ENCODE measurements at regions not wholly inside any gene's neighbourhood (a gene's known extent, or its start where the extent isn't known, plus 50 kb on each side); places are given as distances from the start of the nearest gene placed in this dataset.

GRCh38 chr3:191743283-191743682 lies 282.3 kb downstream of the PYDC2 start:
- ChIA-PET CTCF (no interaction called here), POLR2A (no interaction called here)
- Histone ChIP-seq H3K4me3 (ENCODE audit: low read length) (no peak overlapping the region), H3K27me3 (ENCODE audit: control insufficient read depth in 2 of 2, insufficient read depth in 2 of 2, low read length in 2 of 2) (no peaks in the 10 kb centered on the region), H3K4me1 (ENCODE audit: control insufficient read depth in 2 of 2, insufficient read depth in 2 of 2, low read length in 2 of 2) (no peaks in the 10 kb centered on the region), H3K9me3 (ENCODE audit: control insufficient read depth in 2 of 3, low read length in 3 of 3) (peaks cover 0 to 11% (median 0%) of the 10 kb centered on the region in 3 experiments), H3K27ac (ENCODE audit: low read depth, low read length) (no peak overlapping the region), H3K36me3 (ENCODE audit: control insufficient read depth in 2 of 3, insufficient read depth in 3 of 3, low read length in 3 of 3) (no peaks in the 10 kb centered on the region)
- DNase-seq, result no peak
- ATAC-seq, result no peak
- H3K36me3 Mint-ChIP-seq, result no peaks in the 10 kb centered on the region
- H3K27me3 Mint-ChIP-seq, result no peaks in the 10 kb centered on the region
- no peak overlapping the region for H3K4me3 Mint-ChIP-seq
- intact Hi-C loops (cut with micrococcal nuclease), result no loop called here
- H3K9me3 Mint-ChIP-seq, result peaks cover 0 to 23% (median 10%) of the 10 kb centered on the region in 11 donors
- no peak overlapping the region for H3K27ac Mint-ChIP-seq
- no peaks in the 10 kb centered on the region for H3K4me1 Mint-ChIP-seq

GRCh38 chr3:191750618-191751017 lies 289.7 kb downstream of the PYDC2 start:
- no peak for DNase-seq
- CTCF ChIA-PET, result no interaction called here
- no peak overlapping the region for H3K27ac Mint-ChIP-seq

GRCh38 chr3:191753196-191753595 lies 292.2 kb downstream of the PYDC2 start:
- intact Hi-C loops (cut with micrococcal nuclease), result no loop called here
- no peak overlapping the region for H3K4me3 Mint-ChIP-seq
- DNase-seq (no peak), ATAC-seq (no peak)
- ChIA-PET POLR2A (no interaction called here), CTCF (no interaction called here)
- Histone ChIP-seq H3K4me1 (ENCODE audit: control insufficient read depth in 2 of 2, insufficient read depth in 2 of 2, low read length in 2 of 2) (no peaks in the 10 kb centered on the region), H3K4me3 (ENCODE audit: low read length) (no peak overlapping the region), H3K27ac (ENCODE audit: low read depth, low read length) (no peak overlapping the region), H3K27me3 (ENCODE audit: control insufficient read depth in 2 of 2, insufficient read depth in 2 of 2, low read length in 2 of 2) (no peaks in the 10 kb centered on the region), H3K9me3 (ENCODE audit: control insufficient read depth in 2 of 3, low read length in 3 of 3) (no peaks in the 10 kb centered on the region), H3K36me3 (ENCODE audit: control insufficient read depth in 2 of 3, insufficient read depth in 3 of 3, low read length in 3 of 3) (no peaks in the 10 kb centered on the region)
- H3K27ac Mint-ChIP-seq, result no peak overlapping the region
- H3K36me3 Mint-ChIP-seq, result no peaks in the 10 kb centered on the region
- peaks cover 0 to 12% (median 0%) of the 10 kb centered on the region in 11 donors for H3K9me3 Mint-ChIP-seq
- no peaks in the 10 kb centered on the region for H3K27me3 Mint-ChIP-seq
- no peaks in the 10 kb centered on the region for H3K4me1 Mint-ChIP-seq

More at GRCh38 chr3:191750618-191751017, 289.7 kb downstream of the PYDC2 start:
- no peaks in the 10 kb centered on the region for H3K27me3 Mint-ChIP-seq
- H3K36me3 Mint-ChIP-seq, result no peaks in the 10 kb centered on the region
- no peaks in the 10 kb centered on the region for H3K27me3 ChIP-seq (ENCODE audit: control insufficient read depth in 2 of 2, insufficient read depth in 2 of 2, low read length in 2 of 2)
- H3K4me1 Mint-ChIP-seq, result no peaks in the 10 kb centered on the region
- H3K4me3 Mint-ChIP-seq, result no peak overlapping the region
- no peaks in the 10 kb centered on the region for H3K9me3 ChIP-seq (ENCODE audit: control insufficient read depth in 2 of 3, low read length in 3 of 3)
- no peak for ATAC-seq
- H3K4me1 ChIP-seq (ENCODE audit: control insufficient read depth in 2 of 2, insufficient read depth in 2 of 2, low read length in 2 of 2), result no peaks in the 10 kb centered on the region
- intact Hi-C loops (cut with micrococcal nuclease), result no loop called here
- peaks cover 0 to 12% (median 0%) of the 10 kb centered on the region in 11 donors for H3K9me3 Mint-ChIP-seq
- H3K27ac ChIP-seq (ENCODE audit: low read depth, low read length), result no peak overlapping the region
- POLR2A ChIA-PET, result no interaction called here
- H3K36me3 ChIP-seq (ENCODE audit: control insufficient read depth in 2 of 3, insufficient read depth in 3 of 3, low read length in 3 of 3), result no peaks in the 10 kb centered on the region
- no peak overlapping the region for H3K4me3 ChIP-seq (ENCODE audit: low read length)

DNA sequence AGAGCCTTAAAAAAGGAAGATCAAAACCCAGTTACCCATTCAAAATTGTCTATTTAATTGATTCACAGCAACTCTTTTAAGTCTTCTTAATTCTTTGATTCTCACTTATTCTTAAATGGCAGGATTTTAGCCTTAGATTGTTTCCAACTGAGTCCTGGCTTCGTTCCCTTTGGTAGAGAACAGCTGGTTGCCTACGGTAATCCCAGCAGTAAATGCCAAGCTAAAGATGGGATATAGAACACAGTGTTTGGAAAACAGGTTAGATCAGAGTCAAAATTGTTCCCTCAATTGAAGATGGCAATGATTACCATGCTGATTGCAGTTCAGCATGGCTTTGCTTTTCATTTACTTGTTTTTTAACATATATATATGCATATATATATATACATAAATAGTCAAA lies 300.9 kb downstream of the PYDC2 start:
- POLR2A ChIA-PET, result no interaction called here
- H3K27me3 ChIP-seq (ENCODE audit: control insufficient read depth in 2 of 2, insufficient read depth in 2 of 2, low read length in 2 of 2), result no peaks in the 10 kb centered on the region

DNA sequence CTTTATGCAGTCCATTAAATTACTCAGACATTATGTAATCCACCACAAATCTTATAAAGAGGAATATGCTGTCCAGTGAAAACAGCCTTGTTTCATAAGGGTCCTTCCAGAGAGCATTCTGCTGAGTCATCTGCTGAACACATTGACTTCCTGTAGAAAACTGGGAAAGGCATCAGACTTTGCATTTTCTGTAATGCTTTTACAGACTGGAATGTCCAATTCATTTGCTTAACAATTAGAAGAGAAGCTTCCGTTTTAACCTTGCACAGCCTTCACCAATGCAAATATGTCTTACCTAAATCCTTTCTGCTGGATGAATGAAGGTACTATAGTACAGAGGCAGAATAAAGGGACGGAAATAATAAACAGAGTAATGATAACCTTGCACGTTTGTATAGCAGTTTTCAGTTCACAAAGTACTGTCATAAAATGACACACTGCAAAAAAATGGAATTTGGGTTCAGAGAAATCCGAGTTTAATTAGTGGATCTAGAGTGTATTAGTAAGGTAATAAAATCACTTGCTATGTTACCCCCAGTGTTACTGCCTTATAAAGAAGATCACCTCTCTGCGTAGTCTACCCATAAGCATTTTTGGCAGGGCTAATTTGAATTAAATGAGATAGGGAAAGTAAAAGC lies 301.5 kb downstream of the PYDC2 start:
- intact Hi-C loops (cut with micrococcal nuclease), result no loop called here
- no peak overlapping the region for H3K4me3 Mint-ChIP-seq
- no peaks in the 10 kb centered on the region for H3K27me3 ChIP-seq (ENCODE audit: control insufficient read depth in 2 of 2, insufficient read depth in 2 of 2, low read length in 2 of 2)
- no peaks in the 10 kb centered on the region for H3K4me1 Mint-ChIP-seq
- H3K4me1 ChIP-seq (ENCODE audit: control insufficient read depth in 2 of 2, insufficient read depth in 2 of 2, low read length in 2 of 2), result no peaks in the 10 kb centered on the region
- H3K9me3 Mint-ChIP-seq, result peaks cover 0 to 9% (median 4%) of the 10 kb centered on the region in 11 donors
- no peak for ATAC-seq
- H3K36me3 Mint-ChIP-seq, result no peaks in the 10 kb centered on the region
- H3K9me3 ChIP-seq (ENCODE audit: control insufficient read depth in 2 of 3, low read length in 3 of 3), result no peaks in the 10 kb centered on the region
- CTCF ChIA-PET, result no interaction called here
- DNase-seq, result no peak
- H3K27ac Mint-ChIP-seq, result no peak overlapping the region
- POLR2A ChIA-PET, result no interaction called here
- no peak overlapping the region for H3K4me3 ChIP-seq (ENCODE audit: low read length)
- no peaks in the 10 kb centered on the region for H3K36me3 ChIP-seq (ENCODE audit: control insufficient read depth in 2 of 3, insufficient read depth in 3 of 3, low read length in 3 of 3)
- H3K27me3 Mint-ChIP-seq, result no peaks in the 10 kb centered on the region
- no peak overlapping the region for H3K27ac ChIP-seq (ENCODE audit: low read depth, low read length)

More for the DNA sequence above, 300.9 kb downstream of the PYDC2 start:
- DNase-seq (no peak), ATAC-seq (no peak)
- Histone ChIP-seq H3K4me1 (ENCODE audit: control insufficient read depth in 2 of 2, insufficient read depth in 2 of 2, low read length in 2 of 2) (no peaks in the 10 kb centered on the region), H3K4me3 (ENCODE audit: low read length) (no peak overlapping the region), H3K27ac (ENCODE audit: low read depth, low read length) (no peak overlapping the region), H3K36me3 (ENCODE audit: control insufficient read depth in 2 of 3, insufficient read depth in 3 of 3, low read length in 3 of 3) (no peaks in the 10 kb centered on the region), H3K9me3 (ENCODE audit: control insufficient read depth in 2 of 3, low read length in 3 of 3) (no peaks in the 10 kb centered on the region)
- Mint-ChIP-seq H3K27ac (no peak overlapping the region), H3K4me1 (no peaks in the 10 kb centered on the region), H3K9me3 (peaks cover 0 to 8% (median 4%) of the 10 kb centered on the region in 11 donors), H3K4me3 (no peak overlapping the region), H3K27me3 (no peaks in the 10 kb centered on the region), H3K36me3 (no peaks in the 10 kb centered on the region)
- intact Hi-C loops (cut with micrococcal nuclease), result no loop called here
- CTCF ChIA-PET, result no interaction called here

- POLR2A ChIA-PET, result no interaction called here
- Histone ChIP-seq H3K27me3 (ENCODE audit: control insufficient read depth in 2 of 2, insufficient read depth in 2 of 2, low read length in 2 of 2) (no peaks in the 10 kb centered on the region), H3K36me3 (ENCODE audit: control insufficient read depth in 2 of 3, insufficient read depth in 3 of 3, low read length in 3 of 3) (no peaks in the 10 kb centered on the region), H3K4me3 (ENCODE audit: low read length) (no peak overlapping the region), H3K4me1 (ENCODE audit: control insufficient read depth in 2 of 2, insufficient read depth in 2 of 2, low read length in 2 of 2) (no peaks in the 10 kb centered on the region), H3K27ac (ENCODE audit: low read depth, low read length) (no peak overlapping the region), H3K9me3 (ENCODE audit: control insufficient read depth in 2 of 3, low read length in 3 of 3) (peaks cover 0 to 3% (median 0%) of the 10 kb centered on the region in 3 experiments)
- intact Hi-C loops (cut with micrococcal nuclease), result no loop called here
- no peak for ATAC-seq
- H3K4me1 Mint-ChIP-seq, result no peaks in the 10 kb centered on the region
- no peak overlapping the region for H3K4me3 Mint-ChIP-seq
- peaks cover 0 to 28% (median 6%) of the 10 kb centered on the region in 11 donors for H3K9me3 Mint-ChIP-seq
- H3K27me3 Mint-ChIP-seq, result no peaks in the 10 kb centered on the region
- CTCF ChIA-PET, result no interaction called here
- no peaks in the 10 kb centered on the region for H3K36me3 Mint-ChIP-seq
- DNase-seq, result no peak
- H3K27ac Mint-ChIP-seq, result no peak overlapping the region
Observed at GRCh38 chr3:191768421-191768820, 307.5 kb downstream of the PYDC2 start.

DNA sequence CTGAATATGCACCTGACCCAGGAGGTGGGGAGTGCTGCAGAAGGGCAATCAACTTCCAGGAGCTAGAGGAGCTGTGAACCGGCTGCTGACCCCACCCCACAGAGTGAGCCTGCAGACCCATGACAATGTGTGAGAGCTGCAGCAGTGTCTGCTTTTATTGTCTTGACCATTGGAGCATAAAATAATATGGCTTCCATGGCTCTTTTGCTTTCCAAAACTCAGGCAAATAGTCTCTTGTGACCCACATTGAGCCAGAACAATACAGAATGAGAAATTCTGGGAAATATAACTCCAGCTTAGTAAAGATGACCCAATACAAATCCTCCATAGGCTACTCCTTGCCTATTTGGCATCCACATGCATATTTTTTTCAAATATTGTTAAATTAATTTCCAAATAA lies 309.6 kb downstream of the PYDC2 start:
- intact Hi-C loops (cut with micrococcal nuclease), result no loop called here
- no peak overlapping the region for H3K4me3 Mint-ChIP-seq
- H3K36me3 ChIP-seq (ENCODE audit: control insufficient read depth in 2 of 3, insufficient read depth in 3 of 3, low read length in 3 of 3), result no peaks in the 10 kb centered on the region
- CTCF ChIA-PET, result no interaction called here
- no peak overlapping the region for H3K27ac Mint-ChIP-seq
- POLR2A ChIA-PET, result no interaction called here
- H3K4me1 Mint-ChIP-seq, result no peaks in the 10 kb centered on the region
- no peaks in the 10 kb centered on the region for H3K36me3 Mint-ChIP-seq
- no peak overlapping the region for H3K27ac ChIP-seq (ENCODE audit: low read depth, low read length)
- H3K4me1 ChIP-seq (ENCODE audit: control insufficient read depth in 2 of 2, insufficient read depth in 2 of 2, low read length in 2 of 2), result no peaks in the 10 kb centered on the region
- no peak for ATAC-seq
- peaks cover 0 to 22% (median 5%) of the 10 kb centered on the region in 11 donors for H3K9me3 Mint-ChIP-seq
- no peaks in the 10 kb centered on the region for H3K27me3 ChIP-seq (ENCODE audit: control insufficient read depth in 2 of 2, insufficient read depth in 2 of 2, low read length in 2 of 2)
- no peaks in the 10 kb centered on the region for H3K27me3 Mint-ChIP-seq
- H3K4me3 ChIP-seq (ENCODE audit: low read length), result no peak overlapping the region
- no peak for DNase-seq
- peaks cover 0 to 3% (median 0%) of the 10 kb centered on the region in 3 experiments for H3K9me3 ChIP-seq (ENCODE audit: control insufficient read depth in 2 of 3, low read length in 3 of 3)

Measured in naive thymus-derived CD4-positive, alpha-beta T cell (primary cell).